Upper lobe of right lung (tissue), 1 donor: ENCODE measurements at regions not wholly inside any gene's neighbourhood (a gene's known extent, or its start where the extent isn't known, plus 50 kb on each side); places are given as distances from the start of the nearest gene placed in this dataset.
"Not testable (repeated sequence)": the region's sequence is repeated elsewhere in the genome, so short reads cannot be mapped to it uniquely, and the experiment has no call there.

ENCODE experiments used
- ATAC-seq: fragments of 200-7000 bp; cut with Tn5 transposase; one replicate; pipeline ENCODE4 v1.9.1; 2020; ENCODE audit warnings: mild to moderate bottlenecking, moderate library complexity
- DNase-seq: peaks from one replicate; pipeline ENCODE4 v3.0.0-alpha.2; 2020
- H3K27ac ChIP-seq: fragments of 200-600 bp; one replicate; pipeline ENCODE4 v1.8.0; 2022
- H3K27me3 ChIP-seq: fragments of 200-600 bp; one replicate; pipeline ENCODE4 v1.8.0; 2022; ENCODE audit warnings: mild to moderate bottlenecking
- H3K36me3 ChIP-seq: fragments of 200-600 bp; one replicate; pipeline ENCODE4 v1.8.0; 2022
- H3K4me1 ChIP-seq: fragments of 200-600 bp; one replicate; pipeline ENCODE4 v1.8.0; 2022
- H3K4me3 ChIP-seq: fragments of 200-600 bp; one replicate; pipeline ENCODE4 v1.8.0; 2022; ENCODE audit warnings: mild to moderate bottlenecking
- H3K9me3 ChIP-seq: fragments of 200-600 bp; one replicate; pipeline ENCODE4 v1.8.0; 2022
- intact Hi-C: fragments of 100-400 bp; cut with DNase I; formaldehyde crosslinking; loops from one replicate; pipeline ENCODE4 v1.11.0; 2022
- TF ChIP-seq, protein P1 (sequence below): fragments of 200-600 bp; IDR thresholded peaks from one replicate; pipeline ENCODE4 v1.8.0; 2022; ENCODE audit warnings: antibody characterized with exemption
- donor health status: DM: no; HTN: yes; CAD: no; lungs with severe emphysema.

DNA sequence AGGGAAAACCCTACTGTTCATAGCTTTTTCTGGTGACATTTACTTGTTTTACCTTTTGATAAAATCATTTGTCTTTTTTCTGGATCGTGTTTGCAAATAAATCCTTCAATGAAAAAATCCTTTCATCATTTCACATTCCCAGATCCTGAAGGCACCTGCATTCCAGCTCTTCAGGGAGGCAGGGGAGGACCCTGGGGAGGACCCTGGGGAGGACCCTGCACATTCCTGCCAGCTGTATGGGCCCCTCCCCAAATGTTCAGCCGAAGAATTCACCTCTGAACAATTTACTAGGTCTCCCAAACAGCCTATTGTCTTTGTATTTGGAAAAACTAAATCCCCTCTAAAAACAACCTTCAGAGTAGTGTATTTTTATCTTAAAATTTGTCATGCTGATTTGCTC lies 558.4 kb upstream of the ID2 start:
- no peaks in the 10 kb centered on the region for H3K36me3 ChIP-seq
- H3K4me1 ChIP-seq = peaks cover 16% of the 10 kb centered on the region
- H3K27me3 ChIP-seq = no peaks in the 10 kb centered on the region
- ATAC-seq = no peak
- DNase-seq = no peak
- H3K27ac ChIP-seq = no peak overlapping the region
- H3K4me3 ChIP-seq = no peak overlapping the region
- no peaks in the 10 kb centered on the region for H3K9me3 ChIP-seq
- TF ChIP-seq, protein P1, sequence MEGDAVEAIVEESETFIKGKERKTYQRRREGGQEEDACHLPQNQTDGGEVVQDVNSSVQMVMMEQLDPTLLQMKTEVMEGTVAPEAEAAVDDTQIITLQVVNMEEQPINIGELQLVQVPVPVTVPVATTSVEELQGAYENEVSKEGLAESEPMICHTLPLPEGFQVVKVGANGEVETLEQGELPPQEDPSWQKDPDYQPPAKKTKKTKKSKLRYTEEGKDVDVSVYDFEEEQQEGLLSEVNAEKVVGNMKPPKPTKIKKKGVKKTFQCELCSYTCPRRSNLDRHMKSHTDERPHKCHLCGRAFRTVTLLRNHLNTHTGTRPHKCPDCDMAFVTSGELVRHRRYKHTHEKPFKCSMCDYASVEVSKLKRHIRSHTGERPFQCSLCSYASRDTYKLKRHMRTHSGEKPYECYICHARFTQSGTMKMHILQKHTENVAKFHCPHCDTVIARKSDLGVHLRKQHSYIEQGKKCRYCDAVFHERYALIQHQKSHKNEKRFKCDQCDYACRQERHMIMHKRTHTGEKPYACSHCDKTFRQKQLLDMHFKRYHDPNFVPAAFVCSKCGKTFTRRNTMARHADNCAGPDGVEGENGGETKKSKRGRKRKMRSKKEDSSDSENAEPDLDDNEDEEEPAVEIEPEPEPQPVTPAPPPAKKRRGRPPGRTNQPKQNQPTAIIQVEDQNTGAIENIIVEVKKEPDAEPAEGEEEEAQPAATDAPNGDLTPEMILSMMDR = no peak
- intact Hi-C loops = no loop called here

DNA sequence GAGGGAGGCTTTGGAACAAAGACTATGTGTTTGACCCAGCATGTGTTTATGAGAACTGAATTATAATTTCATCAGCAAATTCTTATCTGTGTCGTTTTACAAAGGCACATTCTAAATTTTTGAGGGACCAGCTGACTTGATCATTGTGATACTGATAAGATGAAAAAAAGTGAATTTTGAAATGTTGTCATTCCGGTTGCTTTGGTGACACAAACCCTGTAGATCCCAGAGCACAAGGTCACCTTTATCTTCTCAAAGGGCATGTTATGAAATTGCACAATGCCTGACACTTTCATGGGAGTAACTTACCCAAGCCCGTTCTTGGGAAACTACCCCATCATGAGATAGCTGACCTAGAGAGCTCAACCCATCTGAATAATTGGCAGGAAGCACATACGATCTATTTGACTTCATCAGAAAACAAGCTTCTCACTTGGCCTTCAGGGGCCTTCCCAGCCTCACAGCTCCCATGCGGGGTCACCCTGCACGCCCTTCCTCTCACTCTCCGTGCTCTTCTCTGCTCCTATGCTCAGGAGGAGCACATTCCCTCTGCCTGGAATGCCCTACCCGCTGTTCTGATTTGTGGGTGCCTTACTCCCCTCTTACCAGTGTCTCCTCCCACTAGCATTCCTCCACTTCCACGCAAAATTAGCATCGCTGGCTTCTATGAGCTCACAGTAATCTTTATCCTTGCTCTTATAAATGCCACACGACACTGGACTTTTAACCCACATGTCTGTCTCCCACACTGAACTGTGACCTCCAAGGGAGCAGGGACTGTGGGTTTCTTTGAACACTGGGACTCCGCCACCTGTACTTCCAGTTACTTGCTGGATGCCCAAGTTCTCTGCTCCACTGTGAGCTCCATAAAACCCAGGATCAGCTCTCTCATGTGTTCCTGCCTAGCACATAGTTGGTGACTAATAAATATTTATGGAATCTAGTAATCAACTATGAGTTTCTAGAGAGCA lies 555.8 kb upstream of the ID2 start:
- intact Hi-C loops = no loop called here
- TF ChIP-seq, protein P1 = no peak

DNA sequence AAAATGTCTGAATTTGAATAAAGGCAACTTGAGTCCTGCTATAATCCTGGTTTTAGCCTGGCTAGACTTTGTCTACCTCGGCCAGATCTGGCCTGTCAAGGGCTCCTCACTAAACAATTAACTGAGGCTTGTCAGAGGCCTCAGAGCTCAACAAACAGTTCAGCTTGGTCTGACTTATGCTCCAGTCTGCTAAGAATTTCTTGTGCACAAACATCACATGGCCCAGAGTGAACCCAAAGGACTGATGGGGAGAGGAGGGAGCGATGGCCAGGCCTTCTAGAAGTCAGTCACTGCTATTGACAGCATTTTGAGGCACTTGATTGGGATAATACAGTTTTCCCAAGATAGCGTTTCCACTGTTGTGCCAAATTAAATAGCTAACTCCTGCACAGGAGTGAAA lies 555.1 kb upstream of the ID2 start:
- no peak overlapping the region for H3K27ac ChIP-seq
- H3K4me1 ChIP-seq = no peaks in the 10 kb centered on the region
- no peak overlapping the region for H3K4me3 ChIP-seq
- intact Hi-C loops = no loop called here
- DNase-seq (no peak), ATAC-seq (no peak)
- TF ChIP-seq, protein P1 = no peak
- no peaks in the 10 kb centered on the region for H3K9me3 ChIP-seq
- no peaks in the 10 kb centered on the region for H3K36me3 ChIP-seq
- no peaks in the 10 kb centered on the region for H3K27me3 ChIP-seq

More for the DNA sequence above, 555.8 kb upstream of the ID2 start:
- Histone ChIP-seq H3K27me3 (no peaks in the 10 kb centered on the region), H3K36me3 (no peaks in the 10 kb centered on the region), H3K9me3 (no peaks in the 10 kb centered on the region), H3K27ac (peak overlapping the region; percentile 27), H3K4me1 (no peaks in the 10 kb centered on the region), H3K4me3 (no peak overlapping the region)
- no peak for DNase-seq
- peak; percentile 51 for ATAC-seq

DNA sequence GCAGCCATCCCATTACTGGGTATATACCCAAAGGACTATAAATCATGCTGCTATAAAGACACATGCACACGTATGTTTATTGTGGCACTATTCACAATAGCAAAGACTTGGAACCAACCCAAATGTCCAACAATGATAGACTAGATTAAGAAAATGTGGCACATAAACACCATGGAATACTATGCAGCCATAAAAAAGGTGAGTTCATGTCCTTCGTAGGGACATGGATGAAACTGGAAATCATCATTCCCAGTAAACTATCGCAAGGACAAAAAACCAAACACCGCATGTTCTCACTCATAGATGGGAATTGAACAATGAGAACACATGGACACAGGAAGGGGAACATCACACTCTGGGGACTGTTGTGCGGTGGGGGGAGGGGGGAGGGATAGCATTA lies 550.4 kb upstream of the ID2 start:
- H3K27ac ChIP-seq, intact Hi-C loops, H3K36me3 ChIP-seq, H3K4me1 ChIP-seq, H3K4me3 ChIP-seq, DNase-seq, H3K27me3 ChIP-seq, ATAC-seq, H3K9me3 ChIP-seq: not testable (repeated sequence)

DNA sequence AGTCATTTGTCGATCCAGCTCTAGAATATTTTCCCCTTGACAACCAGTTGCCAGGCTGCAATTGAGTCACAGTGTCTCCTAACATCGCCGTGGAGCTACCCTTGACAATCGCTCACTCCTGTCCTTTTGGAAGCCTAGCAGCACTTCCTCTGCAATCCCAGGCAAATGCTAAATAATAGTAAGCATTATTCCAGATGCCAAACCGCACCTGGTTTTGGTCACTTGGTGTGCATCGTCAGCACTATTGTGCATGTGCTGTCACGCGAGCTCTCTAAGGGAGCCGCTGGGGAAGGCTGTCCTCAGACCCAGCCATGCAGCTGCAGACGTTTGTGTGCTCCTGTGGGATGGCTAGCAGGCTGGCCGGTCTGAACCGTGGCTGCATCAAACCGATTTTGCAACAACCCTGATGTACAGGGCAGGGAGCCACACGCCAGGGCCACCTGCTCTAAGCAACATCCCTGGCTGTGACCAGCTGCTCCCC lies 549.5 kb upstream of the ID2 start:
- Histone ChIP-seq H3K27me3 (no peaks in the 10 kb centered on the region), H3K4me3 (no peak overlapping the region), H3K36me3 (no peaks in the 10 kb centered on the region), H3K9me3 (no peaks in the 10 kb centered on the region), H3K27ac (no peak overlapping the region), H3K4me1 (peaks cover 6% of the 10 kb centered on the region)
- intact Hi-C loops = no loop called here
- DNase-seq = no peak
- TF ChIP-seq, protein P1 = no peak
- ATAC-seq = no peak

- intact Hi-C loops = no loop called here
Measured at GRCh38 chr2:8132879-8133278, 549.0 kb upstream of the ID2 start.

More at GRCh38 chr2:8132879-8133278, 549.0 kb upstream of the ID2 start:
- Histone ChIP-seq H3K27me3 (no peaks in the 10 kb centered on the region), H3K27ac (no peak overlapping the region), H3K4me1 (peaks cover 6% of the 10 kb centered on the region), H3K4me3 (no peak overlapping the region), H3K36me3 (no peaks in the 10 kb centered on the region), H3K9me3 (no peaks in the 10 kb centered on the region)
- ATAC-seq = no peak
- DNase-seq = no peak
- TF ChIP-seq, protein P1 = no peak
